Esophagus squamous epithelium (tissue), 5 donors: ENCODE measurements at regions not wholly inside any gene's neighbourhood (a gene's known extent, or its start where the extent isn't known, plus 50 kb on each side); places are given as distances from the start of the nearest gene placed in this dataset.

Source experiments
- DNase-seq: peaks from one replicate; lab custom pipeline; 2025; lab: John Stamatoyannopoulos, UW
- H3K27ac ChIP-seq, 4 donors: fragments of 200-600 bp; sonication (generic); one replicate each; pipeline ENCODE4 v1.5.1; 2016 to 2019; ENCODE audit warnings: mild to moderate bottlenecking in 1 of 4
- H3K27me3 ChIP-seq, 4 donors: fragments of 200-600 bp; sonication (generic); 1 replicate in 3 of 4; 2 replicates in 1 of 4; pipeline versions ENCODE4 v1.5.1 to v1.6.0; 2017 to 2021; ENCODE audit warnings: antibody characterized with exemption in 1 of 4
- H3K36me3 ChIP-seq, 3 donors: fragments of 200-600 bp; sonication (generic); one replicate each; pipeline ENCODE4 v1.5.1; 2016 to 2019
- H3K4me1 ChIP-seq, 3 donors: fragments of 200-600 bp; sonication (generic); one replicate each; pipeline ENCODE4 v1.5.1; 2017 to 2019
- H3K4me3 ChIP-seq, 4 donors: fragments of 200-600 bp; sonication (generic); 1 replicate in 3 of 4; 2 replicates in 1 of 4; pipeline ENCODE4 v1.5.1; 2016 to 2019; ENCODE audit warnings: mild to moderate bottlenecking in 2 of 4, moderate library complexity in 1 of 4
- H3K9me3 ChIP-seq, 3 donors: fragments of 200-600 bp; sonication (generic); one replicate each; pipeline ENCODE4 v1.5.1; 2016 to 2019
- CTCF ChIP-seq, 6 experiments: fragments of 450-650 bp in 4 of 6; fragments of 200-600 bp in 2 of 6; sonication (generic) in 2 of 6; IDR thresholded peaks; one replicate each; pipeline ENCODE4 v1.5.1; 2016 to 2019; ENCODE audit warnings: antibody characterized with exemption in 6 of 6, mild to moderate bottlenecking in 4 of 6, moderate library complexity in 4 of 6
- POLR2A ChIP-seq, 4 donors: fragments of 450-650 bp; IDR thresholded peaks; one replicate each; pipeline ENCODE4 v1.6.1; 2017; ENCODE audit warnings: antibody characterized with exemption in 4 of 4, mild to moderate bottlenecking in 4 of 4, moderate library complexity in 3 of 4
- whole genome bisulfite sequencing, 2 donors: methylation state at CpG; one replicate each; pipeline ENCODE4 v1.1.5; 2018; 5-methylcytosine and 5-hydroxymethylcytosine counted together
- intact Hi-C: fragments of 100-400 bp; cut with DNase I; formaldehyde crosslinking; loops from one replicate; pipeline ENCODE4 v1.15.0; 2022
- donor health status: DM: yes; HTN: yes; CAD: no.

DNA sequence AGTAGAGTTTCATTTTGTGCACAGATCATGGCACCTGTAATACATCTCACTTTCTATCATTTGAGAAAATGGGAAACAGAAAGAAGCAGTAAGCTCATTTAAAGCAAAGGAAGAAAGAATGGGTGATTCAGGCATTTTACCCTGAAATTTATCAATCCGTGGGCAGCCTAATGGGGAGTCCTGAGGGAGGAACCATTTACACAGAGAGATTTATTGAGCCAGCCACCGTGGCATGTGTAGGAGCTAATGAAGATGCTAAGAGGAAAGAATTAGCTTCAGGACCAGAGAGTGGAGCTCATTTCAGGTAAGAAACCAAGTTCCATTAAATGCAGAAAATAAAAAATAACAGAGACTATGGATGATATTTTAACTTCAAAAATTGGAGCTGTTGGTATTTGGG, 443.4 kb upstream of the COBL start:
- intact Hi-C loops: no loop called here
- WGBS, 2 donors: 61 to 63% methylated on average over 2 of the region's 2 CpGs
- no peak for TF ChIP-seq CTCF (IDR thresholded peaks at IDR 0.05)
- no peak for TF ChIP-seq POLR2A (IDR thresholded peaks at IDR 0.05)
- no peaks in the 10 kb centered on the region for H3K9me3 ChIP-seq
- no peaks in the 10 kb centered on the region for H3K36me3 ChIP-seq
- no peaks in the 10 kb centered on the region for H3K27me3 ChIP-seq
- no peak overlapping the region for H3K27ac ChIP-seq
- DNase-seq: no peak
- no peaks in the 10 kb centered on the region for H3K4me1 ChIP-seq
- H3K4me3 ChIP-seq: no peak overlapping the region

DNA sequence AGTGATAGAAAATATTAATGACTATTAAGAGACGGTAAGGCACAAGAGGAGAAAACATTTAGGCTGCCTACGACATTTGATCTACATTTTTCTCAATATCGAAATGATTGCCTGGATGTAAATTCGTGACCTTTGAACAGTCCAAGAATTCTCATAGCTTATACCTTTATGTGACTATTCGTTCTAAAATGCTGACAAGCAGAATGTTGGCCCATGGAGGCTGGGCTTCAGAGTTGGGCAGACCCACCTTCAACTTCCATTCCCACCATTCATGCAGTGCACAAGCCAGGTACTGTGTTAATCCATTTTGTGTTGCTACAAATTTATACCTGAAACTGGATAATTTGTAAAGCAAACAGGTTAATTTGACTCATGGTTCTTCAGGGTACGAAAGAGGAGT, 441.4 kb upstream of the COBL start:
- no peaks in the 10 kb centered on the region for H3K9me3 ChIP-seq
- DNase-seq: no peak
- H3K27ac ChIP-seq: no peak overlapping the region
- H3K27me3 ChIP-seq: no peaks in the 10 kb centered on the region
- TF ChIP-seq POLR2A (IDR thresholded peaks at IDR 0.05): no peak
- 75 to 84% methylated on average over 6 of the region's 6 CpGs for WGBS, 2 donors
- no peaks in the 10 kb centered on the region for H3K4me1 ChIP-seq
- no peaks in the 10 kb centered on the region for H3K36me3 ChIP-seq
- intact Hi-C loops: no loop called here
- no peak overlapping the region for H3K4me3 ChIP-seq

- H3K4me3 ChIP-seq: no peak overlapping the region
- TF ChIP-seq POLR2A (IDR thresholded peaks at IDR 0.05) (no peak), CTCF (IDR thresholded peaks at IDR 0.05) (no peak)
- DNase-seq: no peak
- H3K27ac ChIP-seq: no peak overlapping the region
- H3K27me3 ChIP-seq: no peaks in the 10 kb centered on the region
- intact Hi-C loops: no loop called here
- peaks cover 0 to 19% (median 0%) of the 10 kb centered on the region in 3 donors for H3K9me3 ChIP-seq
- no peaks in the 10 kb centered on the region for H3K36me3 ChIP-seq
- no peaks in the 10 kb centered on the region for H3K4me1 ChIP-seq
Measured at GRCh38 chr7:51732951-51733350, 416.3 kb upstream of the COBL start.

GRCh38 chr7:51732116-51732515, 415.5 kb upstream of the COBL start:
- no peaks in the 10 kb centered on the region for H3K27me3 ChIP-seq
- TF ChIP-seq POLR2A (IDR thresholded peaks at IDR 0.05) (no peak), CTCF (IDR thresholded peaks at IDR 0.05) (no peak)
- DNase-seq: no peak
- intact Hi-C loops: no loop called here
- H3K9me3 ChIP-seq: peaks cover 0 to 19% (median 0%) of the 10 kb centered on the region in 3 donors
- no peak overlapping the region for H3K27ac ChIP-seq
- H3K36me3 ChIP-seq: no peaks in the 10 kb centered on the region
- H3K4me1 ChIP-seq: no peaks in the 10 kb centered on the region
- no peak overlapping the region for H3K4me3 ChIP-seq
- WGBS, 2 donors: 42 to 52% methylated on average over 5 of the region's 5 CpGs

GRCh38 chr7:51731075-51731474, 414.5 kb upstream of the COBL start:
- Histone ChIP-seq H3K4me3 (no peak overlapping the region), H3K36me3 (no peaks in the 10 kb centered on the region)
- WGBS, 2 donors: 22 to 47% methylated on average over 4 of the region's 4 CpGs

More at GRCh38 chr7:51731075-51731474, 414.5 kb upstream of the COBL start:
- Histone ChIP-seq H3K27me3 (no peaks in the 10 kb centered on the region), H3K4me1 (no peaks in the 10 kb centered on the region), H3K27ac (no peak overlapping the region), H3K9me3 (peaks cover 0 to 14% (median 0%) of the 10 kb centered on the region in 3 donors)
- no peak for TF ChIP-seq POLR2A (IDR thresholded peaks at IDR 0.05)
- TF ChIP-seq CTCF (IDR thresholded peaks at IDR 0.05): no peak
- no peak for DNase-seq
- intact Hi-C loops: no loop called here
